NCI-H774 (cell line): ENCODE measurements at regions not wholly inside any gene's neighbourhood (a gene's known extent, or its start where the extent isn't known, plus 50 kb on each side); places are given as distances from the start of the nearest gene placed in this dataset.
"Not testable (repeated sequence)": the region's sequence is repeated elsewhere in the genome, so short reads cannot be mapped to it uniquely, and the experiment has no call there.

Experiments used
- DNase-seq: peaks from one replicate; lab custom pipeline; 2025; lab: John Stamatoyannopoulos, UW

GRCh38 chr5:89213573-89213972, 330.6 kb upstream of the MEF2C start:
- no peak for DNase-seq

GRCh38 chr5:89211836-89212235, 328.9 kb upstream of the MEF2C start:
- DNase-seq, result no peak

GRCh38 chr5:89208811-89209210, 325.8 kb upstream of the MEF2C start:
- no peak for DNase-seq

GRCh38 chr5:89208392-89208791, 325.4 kb upstream of the MEF2C start:
- DNase-seq, result no peak

GRCh38 chr5:89204756-89205155, 321.8 kb upstream of the MEF2C start:
- DNase-seq, result no peak

GRCh38 chr5:89203611-89204010, 320.6 kb upstream of the MEF2C start:
- no peak for DNase-seq

GRCh38 chr5:89200899-89201298, 317.9 kb upstream of the MEF2C start:
- no peak for DNase-seq

GRCh38 chr5:89199306-89199705, 316.3 kb upstream of the MEF2C start:
- DNase-seq, result no peak

GRCh38 chr5:89191374-89191773, 308.4 kb upstream of the MEF2C start:
- no peak for DNase-seq

- DNase-seq, result no peak
Measured at GRCh38 chr5:89190515-89191265, 307.7 kb upstream of the MEF2C start.

GRCh38 chr5:89187883-89188465, 305.0 kb upstream of the MEF2C start:
- DNase-seq, result no peak

GRCh38 chr5:89187268-89187667, 304.3 kb upstream of the MEF2C start:
- no peak for DNase-seq

GRCh38 chr5:89181546-89181945, 298.6 kb upstream of the MEF2C start:
- no peak for DNase-seq

- DNase-seq, result no peak
Measured at GRCh38 chr5:89179731-89180130, 296.7 kb upstream of the MEF2C start.

GRCh38 chr5:89178541-89178940, 295.6 kb upstream of the MEF2C start:
- no peak for DNase-seq

- no peak for DNase-seq
Measured at GRCh38 chr5:89173528-89173927, 290.5 kb upstream of the MEF2C start.

GRCh38 chr5:89168766-89169165, 285.8 kb upstream of the MEF2C start:
- DNase-seq, result no peak

GRCh38 chr5:89164703-89165102, 281.7 kb upstream of the MEF2C start:
- DNase-seq, result not testable (repeated sequence)

- DNase-seq, result no peak
Measured at GRCh38 chr5:89156226-89156625, 273.2 kb upstream of the MEF2C start.

- no peak for DNase-seq
Measured at GRCh38 chr5:89147031-89147430, 264.0 kb upstream of the MEF2C start.

GRCh38 chr5:89137148-89137547, 254.2 kb upstream of the MEF2C start:
- no peak for DNase-seq

GRCh38 chr5:89133975-89134374, 251.0 kb upstream of the MEF2C start:
- DNase-seq, result no peak

GRCh38 chr5:89133129-89133528, 250.1 kb upstream of the MEF2C start:
- DNase-seq, result no peak

- no peak for DNase-seq
Measured at GRCh38 chr5:89130851-89131250, 247.9 kb upstream of the MEF2C start.
